Uterus (tissue), 2 donors: ENCODE measurements at regions not wholly inside any gene's neighbourhood (a gene's known extent, or its start where the extent isn't known, plus 50 kb on each side); places are given as distances from the start of the nearest gene placed in this dataset.

Experiments used
- POLR2A ChIP-seq, 2 donors: fragments of 450-650 bp; IDR thresholded peaks; one replicate each; pipeline ENCODE4 v1.6.1; 2016; ENCODE audit warnings: antibody characterized with exemption in 2 of 2, mild to moderate bottlenecking in 1 of 2, moderate library complexity in 1 of 2
- TF ChIP-seq, protein P1 (sequence below), 4 experiments: fragments of 200-600 bp in 2 of 4; fragments of 450-650 bp in 2 of 4; sonication (generic) in 2 of 4; IDR thresholded peaks; one replicate each; pipeline ENCODE4 v1.5.1; 2016 to 2019; ENCODE audit warnings: antibody characterized with exemption in 4 of 4, mild to moderate bottlenecking in 2 of 4, moderate library complexity in 1 of 4

GRCh38 chr13:91220872-91221271, 126.6 kb upstream of the MIR17HG start:
- TF ChIP-seq, protein P1, sequence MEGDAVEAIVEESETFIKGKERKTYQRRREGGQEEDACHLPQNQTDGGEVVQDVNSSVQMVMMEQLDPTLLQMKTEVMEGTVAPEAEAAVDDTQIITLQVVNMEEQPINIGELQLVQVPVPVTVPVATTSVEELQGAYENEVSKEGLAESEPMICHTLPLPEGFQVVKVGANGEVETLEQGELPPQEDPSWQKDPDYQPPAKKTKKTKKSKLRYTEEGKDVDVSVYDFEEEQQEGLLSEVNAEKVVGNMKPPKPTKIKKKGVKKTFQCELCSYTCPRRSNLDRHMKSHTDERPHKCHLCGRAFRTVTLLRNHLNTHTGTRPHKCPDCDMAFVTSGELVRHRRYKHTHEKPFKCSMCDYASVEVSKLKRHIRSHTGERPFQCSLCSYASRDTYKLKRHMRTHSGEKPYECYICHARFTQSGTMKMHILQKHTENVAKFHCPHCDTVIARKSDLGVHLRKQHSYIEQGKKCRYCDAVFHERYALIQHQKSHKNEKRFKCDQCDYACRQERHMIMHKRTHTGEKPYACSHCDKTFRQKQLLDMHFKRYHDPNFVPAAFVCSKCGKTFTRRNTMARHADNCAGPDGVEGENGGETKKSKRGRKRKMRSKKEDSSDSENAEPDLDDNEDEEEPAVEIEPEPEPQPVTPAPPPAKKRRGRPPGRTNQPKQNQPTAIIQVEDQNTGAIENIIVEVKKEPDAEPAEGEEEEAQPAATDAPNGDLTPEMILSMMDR (IDR thresholded peaks at IDR 0.05) = no peak
- no peak for TF ChIP-seq POLR2A (IDR thresholded peaks at IDR 0.05)
